ENCODE measurements at regions not wholly inside any gene's neighbourhood (a gene's known extent, or its start where the extent isn't known, plus 50 kb on each side); places are given as distances from the start of the nearest gene placed in this dataset.
"Not testable (repeated sequence)": the region's sequence is repeated elsewhere in the genome, so short reads cannot be mapped to it uniquely, and the experiment has no call there.

- DNase-seq: no peak
These were observed 350.7 kb upstream of the SASH1 start for GRCh38 chr6:147991961-147992360.

GRCh38 chr6:147999001-147999540 is 343.6 kb upstream of the SASH1 start:
- no peak for DNase-seq

GRCh38 chr6:148001844-148002642 is 340.6 kb upstream of the SASH1 start:
- DNase-seq: no peak

DNA sequence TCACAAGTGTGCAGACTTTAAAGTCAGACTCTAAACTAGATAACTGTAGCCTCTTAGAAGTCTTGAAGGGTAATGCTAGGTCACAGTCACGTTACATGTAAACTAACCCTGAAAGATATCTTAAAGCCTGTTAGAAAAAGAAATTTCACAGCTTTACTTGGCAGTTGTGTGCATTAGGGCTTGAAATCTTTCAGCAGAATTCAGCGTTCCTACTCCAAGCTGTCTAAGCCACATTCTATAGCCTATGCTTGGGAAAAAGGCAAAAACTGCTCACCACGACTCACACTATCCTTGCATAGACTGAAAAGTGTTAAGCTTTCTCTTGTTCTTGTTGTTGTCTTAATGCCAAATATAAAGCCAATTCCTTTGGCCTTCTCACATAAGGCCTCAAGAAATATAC is 338.0 kb upstream of the SASH1 start:
- DNase-seq: no peak

- no peak for DNase-seq
These were observed 336.8 kb upstream of the SASH1 start for GRCh38 chr6:148005806-148006205.

- not testable (repeated sequence) for DNase-seq
These were observed 332.1 kb upstream of the SASH1 start for GRCh38 chr6:148010516-148010915.

DNA sequence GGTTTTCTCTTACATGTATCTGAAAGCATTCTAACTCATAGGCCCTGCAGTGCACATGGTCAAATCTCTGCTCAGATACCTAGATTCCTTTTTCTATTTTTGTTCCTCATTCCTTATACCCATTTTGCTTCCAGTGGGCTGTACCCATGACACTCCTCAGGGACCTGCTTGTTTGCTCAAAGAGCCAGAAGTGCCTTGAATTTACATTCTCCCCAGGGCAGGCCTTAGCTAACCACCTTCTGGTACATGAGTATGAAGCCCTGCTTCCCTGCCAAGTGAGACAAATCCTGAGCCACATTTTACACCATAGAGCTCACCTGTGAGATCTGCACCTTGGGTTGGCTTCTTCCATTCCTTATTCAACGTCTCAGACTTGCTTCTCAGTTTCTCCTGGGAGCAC is 326.6 kb upstream of the SASH1 start:
- DNase-seq: no peak

- no peak for DNase-seq
These were observed 321.5 kb upstream of the SASH1 start for GRCh38 chr6:148021165-148021564.

DNA sequence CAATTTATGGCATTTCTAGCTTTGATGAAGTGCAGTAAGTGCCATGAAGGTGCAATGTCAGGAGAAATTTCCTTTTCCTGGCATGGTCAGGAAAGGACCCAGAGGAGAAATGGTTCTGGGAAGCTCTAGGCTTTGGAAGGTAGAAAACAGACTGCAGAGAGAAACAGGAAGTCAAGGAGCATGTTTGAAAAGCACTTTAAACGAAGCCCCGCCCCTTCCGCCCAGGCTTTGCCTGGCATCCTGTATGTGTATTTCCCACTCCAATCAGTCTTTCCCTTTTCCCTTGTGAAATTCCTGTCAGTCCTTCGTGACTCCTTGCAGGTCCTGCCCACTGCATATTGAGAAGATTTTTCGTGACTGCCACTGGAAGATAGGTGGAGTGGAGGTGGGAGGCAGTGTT is 320.9 kb upstream of the SASH1 start:
- no peak for DNase-seq

DNA sequence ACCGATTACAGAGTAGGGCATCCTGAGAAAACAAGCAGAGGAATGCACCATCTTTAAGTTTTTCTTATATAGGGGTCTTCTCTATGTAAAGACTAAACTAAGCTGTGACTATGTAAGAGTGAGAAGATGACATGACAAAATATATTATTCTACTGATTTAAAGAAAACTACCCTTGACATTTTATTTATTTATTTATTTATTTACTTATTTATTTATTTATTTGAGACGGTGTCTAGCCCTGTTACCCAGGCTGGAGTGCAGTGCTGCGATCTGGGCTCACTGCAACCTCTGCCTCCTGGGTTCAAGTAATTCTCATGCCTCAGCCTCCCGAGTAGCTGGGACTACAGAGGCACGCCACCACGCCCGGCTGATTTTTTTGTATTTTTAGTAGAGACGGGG is 320.4 kb upstream of the SASH1 start:
- not testable (repeated sequence) for DNase-seq

DNA sequence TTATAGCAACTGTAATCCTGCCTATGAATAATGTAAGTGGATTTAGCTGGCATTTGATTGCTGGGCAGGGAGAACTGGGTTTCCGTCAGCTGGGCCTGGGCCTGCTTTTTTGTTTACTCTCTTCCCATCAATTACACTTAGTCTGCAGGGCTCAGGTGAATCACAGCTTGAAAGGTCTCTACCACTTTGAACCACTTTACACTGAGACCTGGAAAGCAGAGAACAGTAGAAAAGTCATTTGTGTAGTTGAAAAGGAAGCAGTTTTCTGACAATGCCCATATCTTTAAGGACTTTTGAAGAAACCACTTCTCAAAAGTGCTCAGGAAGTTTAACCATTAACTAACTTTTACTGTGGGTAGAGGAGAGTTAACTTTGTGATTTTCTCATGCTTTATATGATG is 315.4 kb upstream of the SASH1 start:
- DNase-seq: no peak

DNA sequence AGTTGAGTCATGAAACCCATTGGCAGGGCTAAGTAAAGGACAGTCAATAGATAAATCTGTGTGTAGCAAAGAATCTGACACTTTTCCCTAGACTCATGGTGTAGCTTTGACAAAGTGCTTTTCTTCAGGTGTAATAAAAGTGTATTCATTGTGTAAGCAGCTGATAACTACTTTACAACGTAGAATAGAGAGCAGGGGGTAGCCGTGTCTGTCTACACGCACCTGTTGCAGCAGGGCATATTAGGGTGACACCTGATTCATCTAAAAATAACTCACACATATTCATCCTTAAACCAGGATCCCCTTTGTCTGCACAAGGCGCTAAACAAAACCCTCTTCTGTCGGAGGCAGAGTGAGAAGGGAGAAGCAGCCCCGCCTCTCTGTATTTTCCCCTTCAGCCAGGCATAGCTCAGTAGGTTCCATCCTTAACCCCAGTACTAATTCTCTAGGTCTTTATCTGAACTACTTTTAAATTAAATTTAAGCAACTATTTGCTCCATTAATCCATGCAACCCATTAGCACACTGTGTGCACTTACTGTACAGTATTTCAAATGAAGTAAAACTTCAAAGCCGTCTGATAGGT is 306.7 kb upstream of the SASH1 start:
- DNase-seq: no peak

DNA sequence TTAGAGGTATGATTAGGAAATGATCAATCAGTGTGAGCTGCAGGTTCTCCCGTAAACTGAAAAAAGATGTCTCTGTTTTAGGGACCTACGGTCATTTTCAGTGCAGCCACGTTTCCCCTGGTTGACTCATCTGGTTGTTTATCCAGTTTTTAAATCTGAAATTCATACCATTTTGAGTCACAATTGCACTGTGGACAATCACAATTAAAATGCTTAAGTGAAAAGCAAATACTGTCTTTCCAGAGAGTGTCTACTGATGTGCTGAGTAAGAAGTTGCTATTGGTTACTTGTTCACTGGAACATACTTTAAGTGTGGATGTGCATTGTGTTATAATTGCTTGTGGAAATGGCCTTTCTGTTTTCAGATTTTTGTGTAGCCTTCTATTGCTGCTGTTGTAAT is 305.1 kb upstream of the SASH1 start:
- no peak for DNase-seq

DNA sequence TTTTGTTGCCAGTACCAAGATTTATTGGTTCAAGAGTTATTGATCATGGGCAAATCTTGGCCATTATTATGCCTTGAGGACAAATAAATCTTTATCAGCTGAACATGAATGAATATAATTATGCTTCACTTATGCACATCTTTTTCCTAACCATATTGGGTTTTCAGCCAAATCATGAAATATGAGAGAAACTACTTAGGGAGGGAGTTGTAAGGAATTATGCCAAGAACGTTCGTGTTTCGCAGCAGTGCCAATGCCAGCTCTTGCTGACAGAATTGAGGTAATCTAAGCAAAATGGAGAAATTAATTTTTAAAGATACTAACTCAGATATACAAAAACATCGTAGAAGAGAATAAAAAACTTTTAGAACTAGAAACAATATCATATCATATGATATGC is 301.1 kb upstream of the SASH1 start:
- DNase-seq: no peak

- no peak for DNase-seq
These were observed 300.1 kb upstream of the SASH1 start for GRCh38 chr6:148042536-148042935.

GRCh38 chr6:148044261-148044751 is 298.3 kb upstream of the SASH1 start:
- DNase-seq: no peak

GRCh38 chr6:148044921-148045320 is 297.7 kb upstream of the SASH1 start:
- no peak for DNase-seq

DNA sequence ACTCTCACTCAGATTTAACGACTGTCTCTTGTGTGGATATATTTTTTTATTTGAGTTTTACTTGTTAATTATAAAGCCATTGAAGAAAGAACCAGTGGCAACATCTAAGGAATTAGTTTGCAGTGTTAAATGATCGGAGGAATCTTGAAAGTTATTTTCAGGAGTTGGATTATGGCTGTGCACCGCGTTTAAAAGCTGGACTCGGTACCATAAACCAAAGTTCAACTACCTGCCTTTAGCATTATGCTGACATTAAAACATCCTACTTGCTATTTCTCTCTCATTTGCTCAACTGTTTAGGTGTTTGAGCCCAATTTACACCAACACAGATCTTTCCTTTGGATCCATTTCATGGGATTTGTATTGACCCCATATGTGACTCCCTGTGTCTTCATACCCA is 289.4 kb upstream of the SASH1 start:
- no peak for DNase-seq

GRCh38 chr6:148053796-148054195 is 288.8 kb upstream of the SASH1 start:
- no peak for DNase-seq

- no peak for DNase-seq
These were observed 288.4 kb upstream of the SASH1 start for GRCh38 chr6:148054219-148054618.

GRCh38 chr6:148055419-148055818 is 287.2 kb upstream of the SASH1 start:
- DNase-seq: no peak

GRCh38 chr6:148059869-148060268 is 282.8 kb upstream of the SASH1 start:
- DNase-seq: no peak

GRCh38 chr6:148064406-148065134 is 278.1 kb upstream of the SASH1 start:
- no peak for DNase-seq

All from activated gamma-delta T cell treated with Interleukin-2 at 50 U/mL for 16 hours (primary cell).